ENCODE measurements at regions not wholly inside any gene's neighbourhood (a gene's known extent, or its start where the extent isn't known, plus 50 kb on each side); places are given as distances from the start of the nearest gene placed in this dataset.
"Not testable (repeated sequence)": the region's sequence is repeated elsewhere in the genome, so short reads cannot be mapped to it uniquely, and the experiment has no call there.

- H3K9ac ChIP-seq (ENCODE audit: low read length); POLR2A ChIA-PET; H3K9me2 ChIP-seq (ENCODE audit: insufficient read depth): not testable (repeated sequence)
These were observed 2664.1 kb upstream of the DEFB115 start for GRCh38 chr20:28593383-28593782.

GRCh38 chr20:28594476-28594875 is 2663.0 kb upstream of the DEFB115 start:
- POLR2A ChIA-PET: not testable (repeated sequence)

More at GRCh38 chr20:28593383-28593782, 2664.1 kb upstream of the DEFB115 start:
- H3K9me3 ChIP-seq (ENCODE audit: control insufficient read depth in 1 of 2, insufficient read depth in 1 of 2, low read depth in 1 of 2, low read length in 2 of 2); H3K4me1 ChIP-seq (ENCODE audit: control insufficient read depth in 1 of 2, insufficient read depth in 2 of 2, low read length in 2 of 2); ATAC-seq; H3K4me2 ChIP-seq (ENCODE audit: low read length); H3K4me3 ChIP-seq (replicated peaks in 1 of 2; ENCODE audit: low read depth in 1 of 2, low read length in 2 of 2); DNase-seq (ENCODE audit: low read depth, low spot score); intact Hi-C loops (cut with micrococcal nuclease); RAD21 ChIA-PET (ENCODE audit: low non-redundant PET in 1 of 2, low total read pairs in 2 of 2, uncharacterized antibody in 2 of 2, unreplicated experiment in 2 of 2); H3K36me3 ChIP-seq (ENCODE audit: control insufficient read depth in 1 of 2, insufficient read depth in 2 of 2, low read length in 2 of 2); H2AFZ ChIP-seq (ENCODE audit: low read depth, low read length, poor library complexity, severe bottlenecking); BruUV-seq (replicated peaks); H4K20me1 ChIP-seq (ENCODE audit: insufficient read depth); H3K79me2 ChIP-seq (ENCODE audit: insufficient read depth, low read length); CTCF ChIA-PET; H3K27ac ChIP-seq (ENCODE audit: low read depth, low read length); H3K27me3 ChIP-seq (ENCODE audit: insufficient read depth, low read length): not testable (repeated sequence)

GRCh38 chr20:28602006-28602402 is 2655.5 kb upstream of the DEFB115 start:
- H3K4me2 ChIP-seq (ENCODE audit: low read length): peak overlapping the region; percentile 77
- H3K36me3 ChIP-seq (ENCODE audit: control insufficient read depth in 1 of 2, insufficient read depth in 2 of 2, low read length in 2 of 2); intact Hi-C loops (cut with micrococcal nuclease); H3K4me1 ChIP-seq (ENCODE audit: control insufficient read depth in 1 of 2, insufficient read depth in 2 of 2, low read length in 2 of 2); DNase-seq (ENCODE audit: low read depth, low spot score); H3K9me2 ChIP-seq (ENCODE audit: insufficient read depth); RAD21 ChIA-PET (ENCODE audit: low non-redundant PET in 1 of 2, low total read pairs in 2 of 2, uncharacterized antibody in 2 of 2, unreplicated experiment in 2 of 2); POLR2A ChIA-PET; ATAC-seq; H3K27me3 ChIP-seq (ENCODE audit: insufficient read depth, low read length); H4K20me1 ChIP-seq (ENCODE audit: insufficient read depth); BruUV-seq (replicated peaks); H3K9me3 ChIP-seq (ENCODE audit: control insufficient read depth in 1 of 2, insufficient read depth in 1 of 2, low read depth in 1 of 2, low read length in 2 of 2); H2AFZ ChIP-seq (ENCODE audit: low read depth, low read length, poor library complexity, severe bottlenecking): not testable (repeated sequence)
- peaks cover 13% of the 10 kb centered on the region for H3K79me2 ChIP-seq (ENCODE audit: insufficient read depth, low read length)
- H3K9ac ChIP-seq (ENCODE audit: low read length): peak overlapping the region; percentile 74
- CTCF ChIA-PET: interaction anchor here (1.2 kb wide), 1 partner anchor 11 kb away, joined by 4 read pairs; no protein-coding TSS in a partner anchor
- H3K27ac ChIP-seq (ENCODE audit: low read depth, low read length): peak overlapping the region; percentile 65
- peak overlapping the region; percentile 72 to 80 for H3K4me3 ChIP-seq (replicated peaks in 1 of 2; ENCODE audit: low read depth in 1 of 2, low read length in 2 of 2)

More at GRCh38 chr20:28594476-28594875, 2663.0 kb upstream of the DEFB115 start:
- BruUV-seq (replicated peaks); H3K36me3 ChIP-seq (ENCODE audit: control insufficient read depth in 1 of 2, insufficient read depth in 2 of 2, low read length in 2 of 2); H3K27ac ChIP-seq (ENCODE audit: low read depth, low read length); H2AFZ ChIP-seq (ENCODE audit: low read depth, low read length, poor library complexity, severe bottlenecking); H3K4me2 ChIP-seq (ENCODE audit: low read length); intact Hi-C loops (cut with micrococcal nuclease); CTCF ChIA-PET; ATAC-seq; H3K27me3 ChIP-seq (ENCODE audit: insufficient read depth, low read length); H3K4me1 ChIP-seq (ENCODE audit: control insufficient read depth in 1 of 2, insufficient read depth in 2 of 2, low read length in 2 of 2); H3K9me3 ChIP-seq (ENCODE audit: control insufficient read depth in 1 of 2, insufficient read depth in 1 of 2, low read depth in 1 of 2, low read length in 2 of 2); DNase-seq (ENCODE audit: low read depth, low spot score); H3K9me2 ChIP-seq (ENCODE audit: insufficient read depth); H3K4me3 ChIP-seq (replicated peaks in 1 of 2; ENCODE audit: low read depth in 1 of 2, low read length in 2 of 2); H3K79me2 ChIP-seq (ENCODE audit: insufficient read depth, low read length); RAD21 ChIA-PET (ENCODE audit: low non-redundant PET in 1 of 2, low total read pairs in 2 of 2, uncharacterized antibody in 2 of 2, unreplicated experiment in 2 of 2); H4K20me1 ChIP-seq (ENCODE audit: insufficient read depth); H3K9ac ChIP-seq (ENCODE audit: low read length): not testable (repeated sequence)
